DND-41 (cell line): ENCODE measurements at regions not wholly inside any gene's neighbourhood (a gene's known extent, or its start where the extent isn't known, plus 50 kb on each side); places are given as distances from the start of the nearest gene placed in this dataset.

ENCODE experiments used
- ATAC-seq: fragments of 200-7000 bp; cut with Tn5 transposase; 3 replicates; pipeline ENCODE4 v1.9.1; 2021; ENCODE audit warnings: low read depth; ENCODE audit not compliant: insufficient read depth
- DNase-seq: peaks from one replicate; pipeline ENCODE4 v3.0.0-alpha.2; 2020
- H2AFZ ChIP-seq: 2 replicates; pipeline ENCODE4 v1.6.0; 2012; ENCODE audit warnings: low read depth, low read length
- H3K27ac ChIP-seq: 2 replicates; pipeline ENCODE4 v1.5.1; 2012; ENCODE audit warnings: low read length, inconsistent platforms
- H3K27me3 ChIP-seq: fragments of 200-600 bp; sonication (generic); 2 replicates; pipeline ENCODE4 v1.6.0; 2012; ENCODE audit warnings: low read length, mild to moderate bottlenecking, inconsistent platforms; ENCODE audit not compliant: insufficient read depth, poor library complexity
- H3K36me3 ChIP-seq: 2 replicates; pipeline ENCODE4 v1.5.1; 2012; ENCODE audit warnings: low read length, inconsistent platforms; ENCODE audit not compliant: insufficient read depth
- H3K4me1 ChIP-seq: 2 replicates; pipeline ENCODE4 v1.5.1; 2012; ENCODE audit warnings: mild to moderate bottlenecking, low read length; ENCODE audit not compliant: insufficient read depth
- H3K4me2 ChIP-seq: 2 replicates; pipeline ENCODE4 v1.6.0; 2012; ENCODE audit warnings: mild to moderate bottlenecking, moderate library complexity, low read length, inconsistent platforms; ENCODE audit not compliant: insufficient read depth
- H3K4me3 ChIP-seq, 2 experiments: fragments of 200-600 bp in 1 of 2; shearing (Covaris generic) in 1 of 2; 2 replicates each; pipeline ENCODE4 v1.5.1; 2012 to 2016; ENCODE audit warnings: inconsistent platforms in 2 of 2, low read length in 2 of 2, mild to moderate bottlenecking in 2 of 2, low read depth in 1 of 2, moderate library complexity in 1 of 2
- H3K79me2 ChIP-seq: 2 replicates; pipeline ENCODE4 v1.6.0; 2012; ENCODE audit warnings: low read length, inconsistent platforms; ENCODE audit not compliant: insufficient read depth
- H3K9ac ChIP-seq: 2 replicates; pipeline ENCODE4 v1.6.0; 2012; ENCODE audit warnings: low read depth, mild to moderate bottlenecking, inconsistent platforms, low read length, moderate library complexity
- H3K9me3 ChIP-seq: 2 replicates; pipeline ENCODE4 v1.5.1; 2012; ENCODE audit warnings: low read length, moderate library complexity, mild to moderate bottlenecking, inconsistent platforms; ENCODE audit not compliant: insufficient read depth, severe bottlenecking
- H4K20me1 ChIP-seq: 2 replicates; pipeline ENCODE4 v1.6.0; 2012; ENCODE audit warnings: low read length; ENCODE audit not compliant: insufficient read depth
- EZH2 ChIP-seq: IDR thresholded peaks from 3 replicates; pipeline ENCODE4 v1.6.1; 2012; ENCODE audit warnings: borderline replicate concordance, low read depth, mild to moderate bottlenecking, moderate library complexity, low read length, inconsistent platforms; ENCODE audit not compliant: severe bottlenecking
- TF ChIP-seq, protein P1 (sequence below): IDR thresholded peaks from 2 replicates; pipeline ENCODE4 v1.5.1; 2012; ENCODE audit warnings: borderline replicate concordance, low read length, moderate library complexity, mild to moderate bottlenecking; ENCODE audit not compliant: poor library complexity, severe bottlenecking; ENCODE audit errors: extremely low read depth

DNA sequence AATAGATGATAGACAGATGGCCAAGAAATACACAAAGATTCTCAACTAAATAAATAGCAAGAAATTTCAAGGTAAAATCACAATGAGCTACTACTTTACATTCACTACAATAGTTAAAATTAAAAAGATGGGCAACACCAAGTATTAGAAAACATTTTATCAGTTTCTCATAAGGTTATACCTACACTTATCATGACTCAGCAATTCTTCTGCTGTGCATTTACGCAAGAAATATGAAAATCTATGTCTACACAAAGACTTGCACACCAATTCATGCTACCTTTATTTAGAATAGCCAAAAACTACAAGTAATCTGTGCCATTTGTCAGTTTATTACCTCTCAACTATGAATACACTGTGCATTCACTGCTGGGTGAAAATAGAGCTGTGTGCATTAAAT, 937.4 kb upstream of the NRXN1 start:
- H4K20me1 ChIP-seq, result no peaks in the 10 kb centered on the region
- DNase-seq (no peak), ATAC-seq (no peak)
- H3K27me3 ChIP-seq, result no peaks in the 10 kb centered on the region
- H3K4me3 ChIP-seq, result no peak overlapping the region
- H3K79me2 ChIP-seq, result no peaks in the 10 kb centered on the region
- H3K27ac ChIP-seq, result no peak overlapping the region
- no peak overlapping the region for H3K4me2 ChIP-seq
- no peaks in the 10 kb centered on the region for H3K4me1 ChIP-seq
- H3K36me3 ChIP-seq, result no peaks in the 10 kb centered on the region
- TF ChIP-seq, protein P1, sequence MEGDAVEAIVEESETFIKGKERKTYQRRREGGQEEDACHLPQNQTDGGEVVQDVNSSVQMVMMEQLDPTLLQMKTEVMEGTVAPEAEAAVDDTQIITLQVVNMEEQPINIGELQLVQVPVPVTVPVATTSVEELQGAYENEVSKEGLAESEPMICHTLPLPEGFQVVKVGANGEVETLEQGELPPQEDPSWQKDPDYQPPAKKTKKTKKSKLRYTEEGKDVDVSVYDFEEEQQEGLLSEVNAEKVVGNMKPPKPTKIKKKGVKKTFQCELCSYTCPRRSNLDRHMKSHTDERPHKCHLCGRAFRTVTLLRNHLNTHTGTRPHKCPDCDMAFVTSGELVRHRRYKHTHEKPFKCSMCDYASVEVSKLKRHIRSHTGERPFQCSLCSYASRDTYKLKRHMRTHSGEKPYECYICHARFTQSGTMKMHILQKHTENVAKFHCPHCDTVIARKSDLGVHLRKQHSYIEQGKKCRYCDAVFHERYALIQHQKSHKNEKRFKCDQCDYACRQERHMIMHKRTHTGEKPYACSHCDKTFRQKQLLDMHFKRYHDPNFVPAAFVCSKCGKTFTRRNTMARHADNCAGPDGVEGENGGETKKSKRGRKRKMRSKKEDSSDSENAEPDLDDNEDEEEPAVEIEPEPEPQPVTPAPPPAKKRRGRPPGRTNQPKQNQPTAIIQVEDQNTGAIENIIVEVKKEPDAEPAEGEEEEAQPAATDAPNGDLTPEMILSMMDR, result no peak
- no peak for TF ChIP-seq EZH2
- no peaks in the 10 kb centered on the region for H3K9me3 ChIP-seq
- H3K9ac ChIP-seq, result no peak overlapping the region
- H2AFZ ChIP-seq, result no peak overlapping the region

DNA sequence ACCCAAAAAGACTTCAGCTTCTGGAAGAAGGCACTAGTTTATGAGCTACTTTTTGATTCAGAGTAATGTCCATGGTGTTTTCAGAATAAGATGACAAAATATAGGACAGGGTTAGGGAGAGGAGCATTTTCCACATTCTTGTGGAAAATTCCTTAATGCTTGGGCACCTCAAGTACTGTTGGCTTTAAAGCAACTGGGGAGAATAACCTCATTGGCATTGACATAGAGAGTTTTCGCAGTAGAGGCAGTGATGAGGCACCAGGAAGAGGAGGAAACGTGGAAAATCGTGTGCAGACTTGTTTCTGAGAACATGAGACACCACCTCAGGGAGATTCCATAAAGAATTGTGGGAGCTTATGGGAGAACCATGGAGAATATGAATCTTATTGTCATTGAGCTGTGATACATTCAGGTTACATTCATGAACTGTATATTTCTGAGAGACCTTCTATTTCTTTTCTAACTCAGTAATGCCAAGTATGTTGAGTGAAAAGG, 929.0 kb upstream of the NRXN1 start:
- H4K20me1 ChIP-seq, result no peaks in the 10 kb centered on the region
- DNase-seq, result no peak
- no peak overlapping the region for H3K4me2 ChIP-seq
- H3K79me2 ChIP-seq, result no peaks in the 10 kb centered on the region
- no peaks in the 10 kb centered on the region for H3K4me1 ChIP-seq
- no peaks in the 10 kb centered on the region for H3K27me3 ChIP-seq
- H3K9ac ChIP-seq, result no peak overlapping the region
- H3K36me3 ChIP-seq, result no peaks in the 10 kb centered on the region
- H2AFZ ChIP-seq, result no peak overlapping the region
- ATAC-seq, result no peak
- H3K4me3 ChIP-seq, result no peak overlapping the region
- no peaks in the 10 kb centered on the region for H3K9me3 ChIP-seq
- no peak overlapping the region for H3K27ac ChIP-seq
- TF ChIP-seq EZH2, result no peak

DNA sequence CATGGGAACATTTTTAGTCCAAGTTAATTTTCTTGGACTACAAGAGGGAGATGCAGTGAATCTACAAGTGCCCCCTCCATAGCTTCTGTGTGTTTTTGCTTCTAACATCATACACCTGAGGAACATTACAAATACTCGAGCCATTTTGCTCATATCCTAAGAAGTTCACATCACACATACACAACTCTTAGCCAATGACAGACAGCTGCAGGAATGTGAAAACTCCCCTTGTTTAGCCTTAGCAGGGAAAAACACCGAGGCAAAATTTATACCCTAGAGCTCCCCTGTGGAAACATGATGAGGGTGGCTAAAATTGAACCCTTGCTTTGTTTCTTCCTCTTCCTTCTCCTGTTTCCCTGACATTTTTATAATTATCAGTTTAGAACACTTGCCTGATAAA, 928.3 kb upstream of the NRXN1 start:
- no peaks in the 10 kb centered on the region for H4K20me1 ChIP-seq
- H3K4me2 ChIP-seq, result no peak overlapping the region
- ATAC-seq (no peak), DNase-seq (no peak)
- no peaks in the 10 kb centered on the region for H3K27me3 ChIP-seq
- no peak overlapping the region for H3K4me3 ChIP-seq
- no peaks in the 10 kb centered on the region for H3K36me3 ChIP-seq
- H3K4me1 ChIP-seq, result no peaks in the 10 kb centered on the region
- no peak overlapping the region for H3K27ac ChIP-seq
- H3K9me3 ChIP-seq, result no peaks in the 10 kb centered on the region
- no peaks in the 10 kb centered on the region for H3K79me2 ChIP-seq
- H2AFZ ChIP-seq, result no peak overlapping the region
- TF ChIP-seq, protein P1, result no peak
- no peak for TF ChIP-seq EZH2
- no peak overlapping the region for H3K9ac ChIP-seq

DNA sequence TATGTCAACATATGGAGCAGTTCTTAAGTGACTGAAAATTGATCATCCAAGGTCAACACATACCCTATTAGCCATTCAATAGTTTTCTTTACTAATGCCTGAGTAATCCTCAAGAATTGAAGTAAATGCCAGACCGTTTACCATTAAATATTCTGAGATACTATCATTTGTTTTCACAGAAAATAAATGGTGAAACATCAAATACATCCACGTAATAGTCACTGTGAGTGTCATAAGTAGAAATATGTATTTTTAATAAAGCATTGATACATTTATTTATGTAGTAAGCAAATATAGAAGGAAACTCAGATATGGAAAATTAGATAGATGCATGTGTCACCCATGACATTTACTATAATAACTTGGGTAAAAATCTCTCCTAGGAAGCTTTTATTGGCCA, 927.8 kb upstream of the NRXN1 start:
- TF ChIP-seq, protein P1, result no peak
- TF ChIP-seq EZH2, result no peak
- H3K4me3 ChIP-seq, result no peak overlapping the region
- H2AFZ ChIP-seq, result no peak overlapping the region
- H3K36me3 ChIP-seq, result no peaks in the 10 kb centered on the region
- H3K4me1 ChIP-seq, result no peaks in the 10 kb centered on the region
- no peaks in the 10 kb centered on the region for H3K79me2 ChIP-seq
- H3K4me2 ChIP-seq, result no peak overlapping the region
- no peaks in the 10 kb centered on the region for H3K27me3 ChIP-seq
- DNase-seq (no peak), ATAC-seq (no peak)
- H3K27ac ChIP-seq, result no peak overlapping the region
- H3K9ac ChIP-seq, result no peak overlapping the region
- no peaks in the 10 kb centered on the region for H4K20me1 ChIP-seq
- no peaks in the 10 kb centered on the region for H3K9me3 ChIP-seq
